Heart right ventricle (tissue), 16 donors: ENCODE measurements at regions not wholly inside any gene's neighbourhood (a gene's known extent, or its start where the extent isn't known, plus 50 kb on each side); places are given as distances from the start of the nearest gene placed in this dataset.

ENCODE experiments used
- ATAC-seq, 8 donors: fragments of 200-7000 bp; cut with Tn5 transposase; one replicate each; pipeline ENCODE4 v1.9.1; 2020; ENCODE audit warnings: mild to moderate bottlenecking in 8 of 8, moderate library complexity in 8 of 8, moderate number of reproducible peaks in 1 of 8
- DNase-seq, 2 donors: peaks; one replicate each; pipeline ENCODE4 v3.0.0-alpha.2; 2020
- H3K27ac ChIP-seq, 10 donors: fragments of 200-600 bp; sonication (generic) in 2 of 10; one replicate each; pipeline versions ENCODE4 v1.5.0 to v1.8.0; 2020 to 2022; ENCODE audit warnings: mild to moderate bottlenecking in 3 of 10
- H3K27me3 ChIP-seq, 7 donors: fragments of 200-600 bp; one replicate each; pipeline ENCODE4 v1.8.0; 2021 to 2022; ENCODE audit warnings: mild to moderate bottlenecking in 2 of 7
- H3K36me3 ChIP-seq, 9 donors: fragments of 200-600 bp; sonication (generic) in 1 of 9; one replicate each; pipeline versions ENCODE4 v1.5.0 to v1.8.0; 2020 to 2022; ENCODE audit warnings: mild to moderate bottlenecking in 2 of 9
- H3K4me1 ChIP-seq, 9 donors: fragments of 200-600 bp; sonication (generic) in 1 of 9; one replicate each; pipeline versions ENCODE4 v1.5.0 to v1.8.0; 2020 to 2022; ENCODE audit warnings: mild to moderate bottlenecking in 4 of 9
- H3K4me3 ChIP-seq, 10 donors: fragments of 200-600 bp; sonication (generic) in 2 of 10; one replicate each; pipeline versions ENCODE4 v1.5.0 to v1.8.0; 2020 to 2022; ENCODE audit warnings: mild to moderate bottlenecking in 7 of 10, moderate library complexity in 2 of 10
- H3K9me3 ChIP-seq, 11 donors: fragments of 200-600 bp in 10 of 11; sonication (generic) in 2 of 11; one replicate each; pipeline versions ENCODE4 v1.5.0 to v1.8.0; 2013 to 2022; ENCODE audit warnings: mild to moderate bottlenecking in 2 of 11, control low read depth in 1 of 11, moderate library complexity in 1 of 11
- CTCF ChIP-seq, 9 donors: fragments of 200-600 bp; sonication (generic) in 2 of 9; IDR thresholded peaks; one replicate each; pipeline versions ENCODE4 v1.5.0 to v1.8.0; 2021 to 2022; ENCODE audit warnings: antibody characterized with exemption in 9 of 9, mild to moderate bottlenecking in 5 of 9, moderate library complexity in 1 of 9
- WGBS, 2 donors: extraction: QIAGEN DNeasy Blood & Tissue Kit; methylation state at CpG; one replicate each; pipeline ENCODE4 v1.1.7; 2013; ENCODE audit warnings: inconsistent platforms in 1 of 2; 5-methylcytosine and 5-hydroxymethylcytosine counted together
- intact Hi-C, 10 donors: fragments of 100-400 bp; cut with DNase I; formaldehyde crosslinking; loops; one replicate each; pipeline versions ENCODE4 v1.11.1 to v1.14.2; 2022
- donor health status: Arrhythmogenic right ventricular cardiomyopathy.
- donor health status: ischemic (EF 13 %, LVEDD 7.1; RV severe dilation, severe dysfunction).
- donor health status: healthy with polysubstance abuse.
- donor health status: DM: no; HTN: yes; CAD: no.
- donor health status: DM: no; HTN: no; CAD: no.
- donor health status: ischemic (EF 25% LVEDD 6.9; RV normal size, moderate dysfunction).
- donor health status: ischemic (EF 25% LVEDD 5.7; RV mildly dilated, moderate dysfunction).
- donor health status: healthy.
- donor health status: DM: yes; HTN: yes; CAD: no.
- donor health status: Ischemic cardiomyopathy.
- donor health status: ischemic (EF 35%, LVEDD 5.7; RV mildly dilated, moderate dysfunction).
- donor health status: nonischemic (EF 11% LVEDD 7.7; RV severe dilation, severe dysfunction).
- donor health status: DM: yes; HTN: yes; CAD: no.
- donor health status: PGD.
- donor health status: ischemic (EF 29% LVEDD 5.4; RV normal size, mild dysfunction).
- donor health status: nonischemic (EF 23%, LVEDD 6.1; RV moderate dilation, normal function).

DNA sequence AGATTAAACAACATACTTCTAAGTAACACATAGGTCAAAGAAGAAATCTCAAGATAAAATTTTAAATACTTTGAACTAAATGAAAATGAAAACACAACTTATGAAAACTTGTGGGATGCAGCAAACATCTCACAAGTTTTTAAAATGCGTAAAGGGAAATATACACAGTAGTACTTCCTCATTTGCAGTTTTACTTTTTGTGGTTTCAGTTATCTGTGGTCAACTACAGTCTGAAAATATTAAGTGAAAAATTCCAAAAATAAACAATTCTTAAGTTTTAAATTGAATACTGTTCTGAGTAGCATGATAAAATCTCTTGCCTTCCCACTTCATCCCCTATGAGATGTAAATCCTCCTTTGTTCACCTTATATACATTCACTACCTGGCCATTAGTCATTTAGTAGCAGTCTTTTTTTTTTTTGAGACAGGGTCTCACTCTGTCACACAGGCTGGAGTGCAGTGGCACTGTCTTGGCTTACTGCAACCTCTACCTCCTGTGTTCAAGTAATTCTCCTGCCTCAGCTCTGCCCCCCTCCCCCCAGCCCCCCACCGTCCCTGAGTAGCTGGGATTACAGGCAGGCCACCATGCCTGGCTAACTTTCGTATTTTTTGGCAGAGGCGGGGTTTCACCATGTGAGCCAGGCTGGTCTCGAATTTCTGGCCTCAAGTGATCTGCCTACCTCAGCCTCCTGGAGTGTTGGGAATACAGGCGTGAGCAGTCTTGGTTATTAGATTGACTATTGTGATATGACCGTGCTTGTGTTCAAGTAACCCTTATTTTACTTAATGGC is 154.6 kb upstream of the AHI1 start:
- 76 to 87% methylated on average over 7 of the region's 7 CpGs for WGBS, 2 donors
- no peak overlapping the region for H3K27ac ChIP-seq
- no peaks in the 10 kb centered on the region for H3K36me3 ChIP-seq
- intact Hi-C loops, result no loop called here
- peaks cover 0 to 45% (median 11%) of the 10 kb centered on the region in 11 donors for H3K9me3 ChIP-seq
- no peaks in the 10 kb centered on the region for H3K27me3 ChIP-seq
- DNase-seq (no peak), ATAC-seq (no peak)
- H3K4me3 ChIP-seq, result no peak overlapping the region
- no peaks in the 10 kb centered on the region for H3K4me1 ChIP-seq
- TF ChIP-seq CTCF (IDR thresholded peaks at IDR 0.05), result no peak

DNA sequence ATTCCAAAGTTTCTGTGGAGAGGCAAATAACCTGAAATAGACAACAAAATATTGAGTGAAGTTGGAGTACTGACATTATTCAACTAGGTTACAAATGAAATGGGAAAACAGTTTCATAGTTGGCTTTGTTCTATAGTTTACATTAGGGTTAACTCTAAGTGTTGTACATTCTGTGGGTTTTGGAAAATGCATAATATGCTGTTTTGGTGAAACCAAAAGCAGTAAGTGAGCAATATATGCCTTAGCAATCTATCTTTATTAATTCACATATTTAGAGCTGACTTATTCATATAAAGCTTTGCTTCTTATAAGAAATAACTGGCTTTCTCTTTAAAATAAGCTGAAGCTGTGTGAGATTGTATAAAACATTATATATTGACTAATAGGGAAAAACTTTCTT is 157.5 kb upstream of the AHI1 start:
- Histone ChIP-seq H3K4me1 (no peaks in the 10 kb centered on the region), H3K27ac (no peak overlapping the region), H3K27me3 (no peaks in the 10 kb centered on the region), H3K4me3 (no peak overlapping the region), H3K36me3 (no peaks in the 10 kb centered on the region), H3K9me3 (peaks cover 0 to 31% (median 11%) of the 10 kb centered on the region in 11 donors)
- no peak for TF ChIP-seq CTCF (IDR thresholded peaks at IDR 0.05)
- DNase-seq (no peak), ATAC-seq (no peak)
- intact Hi-C loops, result no loop called here

GRCh38 chr6:135657207-135657606 is 159.7 kb upstream of the AHI1 start:
- intact Hi-C loops, result no loop called here
- TF ChIP-seq CTCF (IDR thresholded peaks at IDR 0.05), result no peak

GRCh38 chr6:135658481-135658880 is 160.9 kb upstream of the AHI1 start:
- intact Hi-C loops, result no loop called here
- no peak overlapping the region for H3K4me3 ChIP-seq
- WGBS, 2 donors, result 88 to 91% methylated on average over 3 of the region's 3 CpGs

More at GRCh38 chr6:135657207-135657606, 159.7 kb upstream of the AHI1 start:
- peak in 1 of 8 donors; percentile 55 for ATAC-seq
- no peaks in the 10 kb centered on the region for H3K36me3 ChIP-seq
- no peak for DNase-seq
- 33 to 60% methylated on average over 2 of the region's 2 CpGs for WGBS, 2 donors
- no peaks in the 10 kb centered on the region for H3K27me3 ChIP-seq
- H3K4me1 ChIP-seq, result no peaks in the 10 kb centered on the region
- peaks cover 0 to 37% (median 11%) of the 10 kb centered on the region in 11 donors for H3K9me3 ChIP-seq
- H3K27ac ChIP-seq, result no peak overlapping the region
- H3K4me3 ChIP-seq, result no peak overlapping the region

More at GRCh38 chr6:135658481-135658880, 160.9 kb upstream of the AHI1 start:
- H3K27me3 ChIP-seq, result no peaks in the 10 kb centered on the region
- no peaks in the 10 kb centered on the region for H3K4me1 ChIP-seq
- no peak for TF ChIP-seq CTCF (IDR thresholded peaks at IDR 0.05)
- H3K36me3 ChIP-seq, result no peaks in the 10 kb centered on the region
- H3K27ac ChIP-seq, result no peak overlapping the region
- no peak for ATAC-seq
- DNase-seq, result no peak
- H3K9me3 ChIP-seq, result peaks cover 0 to 37% (median 11%) of the 10 kb centered on the region in 11 donors
